NB4 (cell line): ENCODE measurements at regions not wholly inside any gene's neighbourhood (a gene's known extent, or its start where the extent isn't known, plus 50 kb on each side); places are given as distances from the start of the nearest gene placed in this dataset.
"Not testable (repeated sequence)": the region's sequence is repeated elsewhere in the genome, so short reads cannot be mapped to it uniquely, and the experiment has no call there.

ENCODE experiments used
- DNase-seq: peaks from one replicate; pipeline ENCODE4 v3.0.0; 2010; ENCODE audit warnings: low read depth
- H3K4me3 ChIP-seq: one replicate; pipeline ENCODE4 v1.5.1; 2011; ENCODE audit warnings: mild to moderate bottlenecking, low read depth, low read length, moderate library complexity
- MYC ChIP-seq: IDR thresholded peaks from 2 replicates; pipeline ENCODE4 v1.6.1; 2011; ENCODE audit warnings: low read depth, low read length
- POLR2A ChIP-seq: IDR thresholded peaks from 2 replicates; pipeline ENCODE4 v1.6.1; 2011; ENCODE audit warnings: mild to moderate bottlenecking; ENCODE audit not compliant: insufficient read length; ENCODE audit errors: extremely low read depth
- TF ChIP-seq, protein P1 (sequence below): IDR thresholded peaks from one replicate; pipeline ENCODE4 v1.5.1; 2012; ENCODE audit warnings: low read depth, low read length
- TF ChIP-seq, protein P2 (sequence below): IDR thresholded peaks from 2 replicates; pipeline ENCODE4 v1.6.1; 2011; ENCODE audit warnings: low read depth, low read length

DNA sequence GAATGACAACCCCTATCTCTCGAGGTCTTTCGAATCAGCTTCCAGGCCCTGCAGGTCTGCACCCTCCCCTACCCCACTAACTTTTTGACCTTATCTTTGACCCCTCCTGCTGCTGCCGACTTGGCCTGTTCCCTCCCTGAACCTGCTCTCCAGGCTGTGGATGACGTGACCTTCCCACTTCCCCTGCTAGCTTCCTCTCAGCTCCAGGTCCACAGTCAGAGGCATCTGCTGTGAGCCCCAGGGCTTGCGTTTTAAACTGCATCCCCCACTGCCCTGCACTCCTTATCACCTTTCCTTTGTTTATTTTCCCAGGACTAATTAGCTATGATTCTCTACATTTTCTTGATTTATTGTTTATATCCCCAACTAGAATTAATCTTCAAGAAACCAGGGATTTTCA is 71.2 kb upstream of the ALKAL2 start:
- no peak for DNase-seq
- TF ChIP-seq, protein P1, sequence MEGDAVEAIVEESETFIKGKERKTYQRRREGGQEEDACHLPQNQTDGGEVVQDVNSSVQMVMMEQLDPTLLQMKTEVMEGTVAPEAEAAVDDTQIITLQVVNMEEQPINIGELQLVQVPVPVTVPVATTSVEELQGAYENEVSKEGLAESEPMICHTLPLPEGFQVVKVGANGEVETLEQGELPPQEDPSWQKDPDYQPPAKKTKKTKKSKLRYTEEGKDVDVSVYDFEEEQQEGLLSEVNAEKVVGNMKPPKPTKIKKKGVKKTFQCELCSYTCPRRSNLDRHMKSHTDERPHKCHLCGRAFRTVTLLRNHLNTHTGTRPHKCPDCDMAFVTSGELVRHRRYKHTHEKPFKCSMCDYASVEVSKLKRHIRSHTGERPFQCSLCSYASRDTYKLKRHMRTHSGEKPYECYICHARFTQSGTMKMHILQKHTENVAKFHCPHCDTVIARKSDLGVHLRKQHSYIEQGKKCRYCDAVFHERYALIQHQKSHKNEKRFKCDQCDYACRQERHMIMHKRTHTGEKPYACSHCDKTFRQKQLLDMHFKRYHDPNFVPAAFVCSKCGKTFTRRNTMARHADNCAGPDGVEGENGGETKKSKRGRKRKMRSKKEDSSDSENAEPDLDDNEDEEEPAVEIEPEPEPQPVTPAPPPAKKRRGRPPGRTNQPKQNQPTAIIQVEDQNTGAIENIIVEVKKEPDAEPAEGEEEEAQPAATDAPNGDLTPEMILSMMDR = no peak
- TF ChIP-seq MYC = no peak
- TF ChIP-seq, protein P2, sequence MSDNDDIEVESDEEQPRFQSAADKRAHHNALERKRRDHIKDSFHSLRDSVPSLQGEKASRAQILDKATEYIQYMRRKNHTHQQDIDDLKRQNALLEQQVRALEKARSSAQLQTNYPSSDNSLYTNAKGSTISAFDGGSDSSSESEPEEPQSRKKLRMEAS = no peak
- no peak for TF ChIP-seq POLR2A
- H3K4me3 ChIP-seq = no peak overlapping the region

DNA sequence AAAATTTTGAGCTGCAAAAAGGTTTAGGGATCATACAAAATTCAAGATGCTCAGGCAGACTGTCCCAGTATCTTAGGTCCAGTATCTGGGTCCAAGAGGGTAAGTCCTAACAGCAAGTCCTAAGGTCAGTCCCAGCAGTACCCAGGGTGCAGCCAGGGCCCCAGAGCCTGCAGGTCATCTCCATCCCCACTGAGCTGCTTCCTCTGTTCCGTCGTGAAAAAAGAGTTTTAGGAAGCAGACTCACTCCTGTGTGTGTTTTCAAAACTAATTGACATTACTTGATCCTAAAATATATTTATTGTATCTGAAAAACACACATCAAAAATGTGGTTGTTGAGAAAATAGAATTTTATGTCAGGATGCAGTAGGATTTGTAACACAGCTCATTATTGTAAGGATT is 69.9 kb upstream of the ALKAL2 start:
- TF ChIP-seq MYC (no peak), POLR2A (no peak)
- TF ChIP-seq, protein P1 = no peak
- TF ChIP-seq, protein P2 = no peak
- no peak for DNase-seq
- no peak overlapping the region for H3K4me3 ChIP-seq

DNA sequence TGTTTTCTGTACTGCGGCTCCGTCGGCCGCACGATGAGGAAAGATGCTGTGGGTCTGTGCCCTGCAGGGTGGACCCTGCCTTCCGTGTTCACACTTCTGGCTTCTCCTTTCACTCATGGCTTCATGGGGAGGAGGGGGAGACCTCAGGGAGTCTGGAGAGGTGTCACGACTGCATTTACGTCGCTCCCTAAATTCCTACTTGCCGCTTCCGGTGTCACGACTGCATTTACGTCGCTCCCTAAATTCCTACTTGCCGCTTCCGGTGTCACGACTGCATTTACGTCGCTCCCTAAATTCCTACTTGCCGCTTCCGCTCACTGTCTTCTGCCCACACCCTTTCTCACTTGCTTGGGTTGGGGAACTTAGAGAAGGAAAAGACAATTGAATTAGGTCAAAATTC is 68.4 kb upstream of the ALKAL2 start:
- not testable (repeated sequence) for DNase-seq, H3K4me3 ChIP-seq

DNA sequence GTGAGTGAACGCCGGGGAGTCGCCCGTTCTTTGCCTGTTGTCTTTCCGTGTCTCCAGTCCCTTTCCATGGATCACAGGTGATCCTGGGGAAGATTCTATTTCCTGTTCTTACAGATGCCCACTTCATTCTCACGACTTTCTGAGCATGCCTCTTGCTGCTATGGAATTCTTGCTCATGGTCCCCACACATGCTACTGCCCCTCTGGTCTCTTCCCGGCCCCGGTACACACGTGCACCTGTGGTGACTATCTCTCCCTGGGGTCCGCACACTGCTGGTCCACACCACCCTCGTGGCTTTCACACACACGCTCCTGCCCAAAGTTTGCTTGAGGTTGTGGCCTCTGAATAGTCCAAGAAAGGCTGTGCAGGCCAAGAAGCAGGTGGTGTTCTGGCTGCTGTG is 67.9 kb upstream of the ALKAL2 start:
- TF ChIP-seq MYC = no peak
- no peak for TF ChIP-seq POLR2A
- TF ChIP-seq, protein P1 = no peak
- TF ChIP-seq, protein P2 = no peak
- DNase-seq = no peak
- H3K4me3 ChIP-seq = no peak overlapping the region

DNA sequence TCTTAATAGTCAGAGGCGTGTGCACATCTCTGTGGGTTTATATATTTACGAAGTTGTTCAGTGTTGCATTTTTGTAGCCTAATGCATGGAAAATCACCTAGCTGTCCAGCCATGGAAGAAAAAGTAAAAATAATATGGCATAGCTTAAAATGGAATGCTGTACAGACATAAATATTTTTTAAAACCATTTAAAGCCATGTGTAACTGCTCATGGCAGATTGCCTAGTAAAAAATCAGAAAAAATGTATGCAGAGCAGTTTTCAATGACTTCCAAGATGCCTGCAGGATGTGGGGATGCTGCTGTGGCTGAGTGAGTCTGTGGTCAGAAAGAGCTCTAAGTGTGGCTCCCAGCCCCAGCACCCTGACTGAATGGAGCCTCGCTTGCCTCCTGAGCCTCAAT is 64.8 kb upstream of the ALKAL2 start:
- TF ChIP-seq, protein P2 = no peak
- TF ChIP-seq, protein P1 = no peak
- no peak overlapping the region for H3K4me3 ChIP-seq
- no peak for DNase-seq

DNA sequence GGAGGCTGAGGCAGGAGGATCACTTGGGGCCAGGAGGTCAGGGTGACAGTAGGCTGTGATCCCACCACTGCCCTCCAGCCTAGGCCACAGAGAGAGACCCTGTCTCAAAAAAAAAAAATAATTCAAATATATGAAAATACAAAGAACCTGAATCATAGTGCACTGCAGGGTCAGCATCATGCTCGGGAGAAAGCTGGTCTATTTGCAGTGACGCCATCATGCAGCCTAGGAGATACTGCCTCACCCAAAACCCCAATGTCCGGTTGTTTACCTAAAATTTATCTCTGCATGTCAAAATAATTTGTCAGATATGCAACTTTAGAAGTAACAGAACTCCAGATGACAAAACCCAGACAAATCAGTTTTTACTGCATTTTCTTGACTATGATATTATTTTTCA is 61.5 kb upstream of the ALKAL2 start:
- no peak overlapping the region for H3K4me3 ChIP-seq
- no peak for DNase-seq

More for the DNA sequence above, 61.5 kb upstream of the ALKAL2 start:
- TF ChIP-seq MYC = no peak
- TF ChIP-seq, protein P1 = no peak
- TF ChIP-seq, protein P2 = no peak
- no peak for TF ChIP-seq POLR2A
